RWPE1 (cell line): ENCODE measurements at regions not wholly inside any gene's neighbourhood (a gene's known extent, or its start where the extent isn't known, plus 50 kb on each side); places are given as distances from the start of the nearest gene placed in this dataset.

Experiments
- CTCF ChIA-PET: fragments of 350-600 bp; sonication (Branson Sonifier 250); formaldehyde crosslinking; extraction: SDS; loops from one replicate; lab custom pipeline; 2021; lab: Yijun Ruan, JAX
- POLR2A ChIA-PET: fragments of 400-600 bp; formaldehyde crosslinking; extraction: SDS; loops from one replicate; lab custom pipeline; 2020; ENCODE audit warnings: antibody characterized with exemption; ENCODE audit not compliant: low non-redundant PET; lab: Yijun Ruan, JAX
- DNase-seq: peaks from one replicate; pipeline ENCODE4 v3.0.0; 2012; ENCODE audit warnings: low spot score
- H3K27ac ChIP-seq: fragments of 450-650 bp; 2 replicates; pipeline ENCODE4 v1.5.1; 2017
- TF ChIP-seq, protein P1 (sequence below): fragments of 450-650 bp; conservative IDR thresholded peaks from 2 replicates; pipeline ENCODE4 v1.5.1; 2017; ENCODE audit warnings: low read depth, mild to moderate bottlenecking

DNA sequence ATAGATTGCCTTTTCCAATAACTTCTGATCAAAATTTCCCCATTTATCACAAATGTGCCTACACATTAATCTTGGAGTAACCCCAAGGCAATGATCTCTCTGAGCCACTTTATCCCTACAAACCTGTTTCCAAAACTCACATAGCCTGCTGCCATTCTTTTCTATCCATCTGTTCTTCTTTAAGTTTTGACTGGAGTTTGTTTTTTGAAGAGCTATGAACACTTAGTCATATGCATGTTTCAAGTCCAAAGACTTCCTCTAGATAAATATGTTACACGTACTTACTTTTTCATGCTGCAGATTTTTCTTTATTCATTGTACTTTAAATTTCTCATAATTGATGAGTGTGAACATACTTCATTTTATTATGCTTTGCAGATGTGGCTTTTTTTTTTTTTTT is 488.9 kb upstream of the CITED2 start:
- ChIA-PET POLR2A (no interaction called here), CTCF (no interaction called here)
- TF ChIP-seq, protein P1, sequence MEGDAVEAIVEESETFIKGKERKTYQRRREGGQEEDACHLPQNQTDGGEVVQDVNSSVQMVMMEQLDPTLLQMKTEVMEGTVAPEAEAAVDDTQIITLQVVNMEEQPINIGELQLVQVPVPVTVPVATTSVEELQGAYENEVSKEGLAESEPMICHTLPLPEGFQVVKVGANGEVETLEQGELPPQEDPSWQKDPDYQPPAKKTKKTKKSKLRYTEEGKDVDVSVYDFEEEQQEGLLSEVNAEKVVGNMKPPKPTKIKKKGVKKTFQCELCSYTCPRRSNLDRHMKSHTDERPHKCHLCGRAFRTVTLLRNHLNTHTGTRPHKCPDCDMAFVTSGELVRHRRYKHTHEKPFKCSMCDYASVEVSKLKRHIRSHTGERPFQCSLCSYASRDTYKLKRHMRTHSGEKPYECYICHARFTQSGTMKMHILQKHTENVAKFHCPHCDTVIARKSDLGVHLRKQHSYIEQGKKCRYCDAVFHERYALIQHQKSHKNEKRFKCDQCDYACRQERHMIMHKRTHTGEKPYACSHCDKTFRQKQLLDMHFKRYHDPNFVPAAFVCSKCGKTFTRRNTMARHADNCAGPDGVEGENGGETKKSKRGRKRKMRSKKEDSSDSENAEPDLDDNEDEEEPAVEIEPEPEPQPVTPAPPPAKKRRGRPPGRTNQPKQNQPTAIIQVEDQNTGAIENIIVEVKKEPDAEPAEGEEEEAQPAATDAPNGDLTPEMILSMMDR: no peak
- DNase-seq: no peak
- no peak overlapping the region for H3K27ac ChIP-seq

DNA sequence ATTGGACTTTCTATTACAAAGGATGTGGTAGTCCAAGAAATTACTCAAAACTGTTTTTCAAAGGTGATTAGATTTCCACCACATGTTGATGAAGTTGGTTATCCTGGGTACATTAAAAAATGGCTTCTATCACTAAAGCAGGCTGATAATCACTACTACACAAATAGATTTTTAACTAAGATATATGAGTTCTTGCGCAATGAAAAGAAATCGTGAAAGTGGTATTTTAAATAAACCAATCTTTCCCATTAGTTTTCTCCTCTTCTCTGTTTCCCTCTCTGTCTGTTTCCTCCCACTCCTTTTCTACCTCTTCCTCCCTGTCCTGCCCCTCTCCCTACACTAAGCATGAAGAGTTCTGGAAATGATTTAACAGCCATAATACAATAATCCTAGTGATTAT is 487.9 kb upstream of the CITED2 start:
- DNase-seq: no peak
- TF ChIP-seq, protein P1: no peak
- ChIA-PET POLR2A (no interaction called here), CTCF (interaction anchor here (0.6 kb wide), 1 partner anchor 377 kb away, joined by 3 read pairs; no protein-coding TSS in a partner anchor)
- H3K27ac ChIP-seq: no peak overlapping the region

DNA sequence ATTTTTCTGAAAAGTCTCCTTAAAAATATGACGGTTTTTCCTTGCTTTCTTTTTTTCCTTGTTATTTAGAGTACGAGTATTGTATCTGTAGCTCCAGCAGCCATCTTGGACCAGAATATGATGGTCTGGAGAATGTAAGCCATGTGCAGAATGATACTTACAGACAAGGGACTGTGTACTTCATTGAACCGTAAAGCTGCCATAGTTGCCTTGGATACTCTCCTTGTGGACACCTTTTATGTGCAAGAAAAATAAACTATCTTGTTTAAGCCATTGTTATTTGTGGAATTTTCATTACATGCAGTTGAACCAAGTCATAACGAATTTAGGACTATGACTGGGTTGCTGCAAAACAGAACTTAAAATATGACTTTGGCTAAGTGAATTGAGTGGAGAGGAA is 485.8 kb upstream of the CITED2 start:
- no peak for DNase-seq
- CTCF ChIA-PET: interaction anchor here (0.6 kb wide), 1 partner anchor 487 kb away, joined by 3 read pairs; no protein-coding TSS in a partner anchor
- TF ChIP-seq, protein P1: no peak
- POLR2A ChIA-PET: no interaction called here
- H3K27ac ChIP-seq: no peak overlapping the region

DNA sequence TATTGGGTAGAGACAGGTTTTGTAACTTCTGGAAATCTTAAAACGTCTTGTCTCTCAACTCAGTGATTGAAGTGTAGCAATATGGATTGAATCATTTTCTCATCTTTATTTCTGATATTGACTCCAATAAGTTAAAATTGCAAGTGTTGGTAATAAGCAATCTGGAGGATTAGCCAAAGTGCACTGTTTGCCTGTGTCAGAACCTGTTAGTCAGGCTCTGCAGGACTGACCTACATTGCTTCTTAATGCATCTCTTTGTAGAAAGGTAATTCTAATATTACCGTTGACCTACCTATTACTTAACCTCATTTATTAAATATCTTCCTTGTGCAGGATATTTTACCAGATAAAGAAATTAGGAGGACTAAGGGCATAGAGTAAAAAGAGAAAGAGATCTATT is 484.0 kb upstream of the CITED2 start:
- POLR2A ChIA-PET: no interaction called here
- DNase-seq: no peak
- no peak overlapping the region for H3K27ac ChIP-seq
- CTCF ChIA-PET: no interaction called here
- TF ChIP-seq, protein P1: no peak

DNA sequence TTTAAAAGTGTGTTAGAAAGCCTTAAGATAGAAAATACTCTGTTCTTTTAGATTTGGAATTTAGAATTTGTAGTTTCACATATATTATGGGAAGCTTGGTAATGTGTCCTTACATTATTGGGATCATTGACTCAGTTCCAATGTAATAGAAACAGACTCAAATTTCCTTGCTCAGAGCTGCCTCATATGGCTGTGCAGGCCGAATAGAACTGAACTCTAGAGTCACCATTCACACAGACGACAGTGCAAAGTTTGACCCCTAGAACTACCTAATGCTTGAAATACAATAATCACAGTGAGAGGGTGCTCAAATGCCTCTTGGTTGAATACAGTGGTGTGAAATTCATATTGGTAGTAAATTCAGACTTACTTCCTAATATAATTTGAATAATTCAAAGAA is 482.7 kb upstream of the CITED2 start:
- no peak for DNase-seq
- POLR2A ChIA-PET: no interaction called here
- CTCF ChIA-PET: no interaction called here
- TF ChIP-seq, protein P1: no peak
- H3K27ac ChIP-seq: no peak overlapping the region

DNA sequence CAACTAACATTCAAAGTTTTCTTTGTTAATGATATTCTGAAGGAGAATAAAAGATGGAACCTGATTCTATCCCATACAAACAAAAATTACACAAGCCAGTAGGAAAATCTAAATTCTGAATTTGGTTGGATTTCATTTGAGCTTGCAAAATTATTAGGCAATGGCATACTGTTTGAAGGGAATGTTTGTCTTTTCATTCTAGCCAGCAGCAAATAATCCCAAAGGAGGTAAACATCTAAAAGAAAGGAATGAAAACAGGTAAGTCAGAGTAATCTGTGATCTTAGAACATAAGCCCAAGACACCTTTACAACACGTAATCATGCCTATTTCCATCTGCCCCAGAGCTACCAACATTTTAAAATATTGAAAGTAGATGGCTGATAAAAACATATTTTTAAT is 482.1 kb upstream of the CITED2 start:
- POLR2A ChIA-PET: no interaction called here
- TF ChIP-seq, protein P1: no peak
- DNase-seq: no peak
- H3K27ac ChIP-seq: no peak overlapping the region
- CTCF ChIA-PET: no interaction called here
